GM18951 (cell line): ENCODE measurements at regions not wholly inside any gene's neighbourhood (a gene's known extent, or its start where the extent isn't known, plus 50 kb on each side); places are given as distances from the start of the nearest gene placed in this dataset.

ENCODE experiments used
- POLR2A ChIP-seq: IDR thresholded peaks from 4 replicates; pipeline ENCODE4 v1.6.1; 2011; ENCODE audit warnings: mild to moderate bottlenecking; ENCODE audit not compliant: insufficient read length, insufficient read depth; ENCODE audit errors: extremely low read depth
- in situ Hi-C: fragments of 300-500 bp; cut with MboI; formaldehyde crosslinking; loops from one replicate; pipeline ENCODE4 v1.12.0; 2022; ENCODE audit warnings: low sequenced_read_pairs, mixed read lengths, inconsistent platforms; ENCODE audit not compliant: unreplicated experiment

DNA sequence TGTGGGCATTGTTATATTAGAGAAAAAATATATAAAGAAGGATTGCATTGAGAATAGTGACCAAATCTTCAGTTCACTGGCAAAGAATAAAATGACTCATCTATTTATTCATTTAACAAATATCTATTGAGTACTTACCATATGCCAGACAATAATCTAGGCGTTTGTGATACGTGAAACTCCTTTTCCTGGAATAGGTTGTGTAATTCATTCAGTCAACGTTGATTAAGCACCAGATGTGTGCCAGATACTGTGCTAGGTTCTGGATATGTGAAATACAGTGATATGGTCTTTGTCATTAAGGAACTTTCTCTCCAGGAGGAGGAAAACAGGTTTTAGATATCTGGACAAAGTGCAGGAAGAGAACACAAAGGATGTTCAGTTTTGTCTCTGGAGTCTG is 344.5 kb downstream of the RWDD3 start:
- in situ Hi-C loops: no loop called here
- TF ChIP-seq POLR2A: no peak

DNA sequence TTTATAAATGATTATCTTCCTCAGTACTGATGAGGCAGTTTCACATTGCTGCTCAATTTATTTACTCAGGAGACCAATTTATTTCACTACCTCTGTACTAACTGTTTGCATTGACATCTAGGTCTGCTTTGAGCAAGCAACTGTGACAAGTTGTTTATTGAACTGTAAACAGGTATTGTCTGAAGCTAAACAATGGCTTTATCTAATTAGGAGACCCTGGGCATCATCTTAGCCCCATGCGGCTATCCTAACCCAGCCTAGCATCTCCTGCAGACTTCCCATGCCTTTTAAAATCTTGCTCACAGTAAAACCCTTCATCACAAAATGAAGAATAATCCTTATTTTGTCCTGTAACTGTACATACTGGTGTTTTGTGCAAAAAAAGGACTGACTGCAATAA is 348.2 kb downstream of the RWDD3 start:
- in situ Hi-C loops: no loop called here
- no peak for TF ChIP-seq POLR2A

DNA sequence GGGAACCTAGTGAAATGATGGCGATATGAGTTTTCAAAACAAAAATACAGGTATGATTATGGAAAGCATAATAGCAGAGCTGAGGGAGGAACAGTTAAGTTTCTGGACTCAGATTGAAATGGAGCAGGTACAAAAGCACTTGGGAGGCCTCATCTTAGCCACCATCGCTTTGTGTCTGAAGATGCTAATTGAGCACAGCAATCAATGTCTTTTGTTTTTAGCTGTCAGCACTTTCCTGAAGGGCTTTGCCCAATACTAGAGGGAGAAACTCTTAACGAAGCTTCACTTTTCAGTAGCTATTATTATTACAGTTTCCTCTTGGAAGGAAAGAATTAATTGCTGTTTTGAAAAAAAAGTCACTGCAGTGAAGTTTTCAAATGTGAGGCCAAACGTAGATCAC is 348.7 kb downstream of the RWDD3 start:
- in situ Hi-C loops: no loop called here
- no peak for TF ChIP-seq POLR2A

DNA sequence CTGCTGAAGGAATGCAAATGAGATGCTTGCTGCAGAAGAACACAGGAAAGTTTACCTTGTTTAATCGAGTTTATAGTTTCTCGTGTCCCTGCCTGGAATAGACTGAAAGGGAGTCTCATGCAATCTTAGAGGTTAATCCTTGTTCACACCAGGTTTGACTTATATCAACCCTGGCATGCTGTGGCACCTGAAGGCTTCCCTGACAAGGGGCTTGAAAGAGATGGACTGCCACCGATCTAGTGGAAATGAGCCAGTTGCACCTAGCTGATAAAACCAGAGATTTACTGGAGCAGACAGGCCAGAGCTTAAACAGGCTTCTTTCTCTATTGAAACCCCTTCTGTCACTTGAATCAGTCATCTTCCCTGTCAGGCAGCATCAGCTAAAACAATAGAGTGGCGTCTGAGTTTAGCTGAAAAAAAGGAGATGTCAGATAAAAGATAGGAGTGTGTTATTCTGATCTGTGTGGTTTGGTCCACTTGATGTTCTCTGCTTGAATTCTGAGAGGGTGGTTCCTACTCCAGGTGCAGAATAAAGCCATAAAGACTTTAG is 349.7 kb downstream of the RWDD3 start:
- TF ChIP-seq POLR2A: no peak
- in situ Hi-C loops: no loop called here

DNA sequence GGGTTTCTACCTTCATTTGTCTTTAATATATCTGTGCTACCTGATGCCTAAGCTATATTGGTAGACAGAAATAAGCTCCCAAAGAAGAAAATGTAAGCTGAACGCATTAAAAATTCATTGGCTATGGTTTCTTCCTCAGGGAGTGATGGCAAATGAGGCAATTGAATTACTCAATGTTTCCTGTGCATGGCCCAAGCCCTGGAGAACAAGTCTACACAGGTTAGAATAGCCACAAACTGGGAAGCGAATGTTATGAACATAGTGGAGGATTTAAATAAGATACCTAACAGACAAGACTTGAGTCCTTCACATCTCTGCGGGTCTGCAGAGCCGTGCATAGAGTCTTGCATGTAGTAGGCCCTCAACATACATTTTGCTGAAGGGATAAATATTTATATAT is 350.3 kb downstream of the RWDD3 start:
- TF ChIP-seq POLR2A: no peak
- in situ Hi-C loops: no loop called here

DNA sequence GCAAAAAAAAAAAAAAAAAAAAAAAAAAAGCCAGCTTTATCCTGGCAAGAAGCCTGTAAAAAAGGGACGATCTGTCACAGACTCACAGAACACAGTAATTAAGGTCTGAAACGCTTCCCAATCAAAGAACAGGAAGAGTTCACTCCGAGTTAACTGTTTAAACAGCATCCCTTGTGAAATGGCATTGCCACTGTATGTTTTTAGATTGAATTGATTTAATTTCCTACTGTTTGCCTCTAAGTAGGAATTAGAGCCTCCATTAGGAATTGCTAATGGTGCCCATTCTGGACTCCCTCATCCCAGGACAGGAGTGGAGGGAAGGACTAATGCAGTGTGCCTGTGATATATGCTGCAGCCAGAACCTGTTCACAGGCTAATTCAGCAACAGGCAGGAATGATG is 370.8 kb downstream of the RWDD3 start:
- no peak for TF ChIP-seq POLR2A
- in situ Hi-C loops: no loop called here

DNA sequence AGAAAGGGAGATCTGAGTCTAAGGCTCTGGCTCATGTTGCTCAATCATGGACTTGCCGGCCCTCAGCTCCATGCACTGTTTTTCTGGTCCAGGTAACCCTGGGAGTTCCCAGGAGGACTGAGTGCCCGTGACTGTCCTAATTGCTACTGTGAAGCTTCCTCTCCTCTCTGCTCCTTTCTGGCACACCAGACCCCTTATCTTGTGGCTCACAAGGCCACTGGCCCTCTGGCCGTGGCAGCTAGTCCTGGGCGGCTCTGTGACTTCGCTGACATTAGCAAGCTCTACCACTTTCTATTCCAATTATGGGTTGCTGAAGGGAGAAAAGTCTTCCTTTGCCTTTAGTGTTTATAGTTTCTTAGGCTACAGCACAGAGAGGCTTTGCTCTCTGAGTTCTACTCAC is 380.2 kb downstream of the RWDD3 start:
- in situ Hi-C loops: no loop called here

DNA sequence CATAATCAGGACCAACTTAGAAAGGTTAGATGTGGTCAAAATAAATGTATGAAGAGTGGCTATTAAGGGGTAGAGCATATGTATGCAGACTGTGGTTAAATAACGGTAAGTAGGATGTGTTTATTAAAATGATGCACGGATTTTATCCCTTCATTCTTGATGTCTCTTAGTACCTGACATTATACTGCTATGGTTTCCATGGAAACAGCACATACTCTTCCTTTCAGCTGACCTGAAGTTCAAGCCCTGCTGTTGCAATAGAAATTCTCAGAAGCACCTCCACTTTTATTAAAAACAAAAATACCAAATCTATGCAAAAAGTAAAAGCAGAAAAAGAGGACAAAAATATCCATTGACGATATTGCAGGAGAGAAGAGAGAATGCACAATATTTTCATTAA is 381.4 kb downstream of the RWDD3 start:
- in situ Hi-C loops: no loop called here

More for the DNA sequence above, 380.2 kb downstream of the RWDD3 start:
- TF ChIP-seq POLR2A: no peak

DNA sequence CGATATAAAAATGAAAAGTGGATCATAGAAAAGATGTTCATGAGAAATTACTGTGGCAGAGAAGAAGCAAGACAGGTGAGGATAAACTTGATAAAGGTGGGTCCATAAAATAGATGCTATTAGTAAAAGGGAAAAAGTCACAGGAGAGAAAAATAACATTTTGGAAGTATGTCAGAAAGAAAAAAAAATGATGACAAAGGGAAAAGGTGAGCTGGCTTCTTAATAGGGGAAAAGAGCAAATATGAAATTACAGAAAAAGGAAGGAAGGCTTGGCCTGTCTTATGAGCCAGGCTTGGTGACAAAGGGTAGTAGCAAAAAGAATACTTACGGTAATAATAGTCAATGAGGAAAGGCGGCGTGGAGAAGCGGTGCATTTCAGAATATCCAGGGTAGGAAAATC is 386.1 kb downstream of the RWDD3 start:
- in situ Hi-C loops: no loop called here
- no peak for TF ChIP-seq POLR2A

More for the DNA sequence above, 381.4 kb downstream of the RWDD3 start:
- TF ChIP-seq POLR2A: no peak

DNA sequence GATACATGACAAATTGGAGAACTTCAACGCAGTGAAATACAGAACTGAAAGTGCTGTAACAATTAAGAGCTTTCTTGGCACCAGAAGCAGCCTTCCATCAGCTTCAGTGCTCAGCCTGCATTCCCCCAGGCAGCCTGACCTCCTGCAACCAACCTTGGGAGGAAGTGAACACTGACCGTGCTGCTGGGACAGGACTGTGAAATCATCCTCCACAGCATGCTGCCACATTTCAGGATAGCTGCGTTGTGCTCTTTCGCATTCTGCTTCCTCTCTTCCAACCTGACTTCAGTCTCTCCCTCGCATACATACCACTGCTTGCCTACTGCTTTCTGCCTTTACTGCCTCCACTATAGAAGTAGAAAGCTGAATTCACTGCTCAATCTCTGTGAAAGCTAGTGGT is 388.6 kb downstream of the RWDD3 start:
- in situ Hi-C loops: no loop called here

DNA sequence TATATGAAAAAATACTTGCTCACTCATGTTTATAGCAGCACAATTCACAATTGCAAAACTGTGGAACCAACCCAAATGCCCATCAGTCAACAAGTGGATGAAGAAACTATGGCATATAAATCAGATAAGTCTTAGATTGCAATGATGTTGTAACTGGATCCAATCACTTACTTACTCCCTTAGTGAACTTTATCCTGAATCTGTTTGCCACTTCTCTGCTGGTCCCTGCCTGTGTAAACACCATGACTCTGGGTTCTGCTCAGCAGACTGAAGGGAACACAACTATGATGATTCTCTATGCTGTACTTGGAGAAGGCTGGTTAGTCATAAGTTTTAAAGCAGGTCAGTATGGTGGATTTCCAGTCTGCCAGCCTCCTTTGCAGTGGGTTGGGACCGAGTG is 391.2 kb downstream of the RWDD3 start:
- no peak for TF ChIP-seq POLR2A
- in situ Hi-C loops: no loop called here

More for the DNA sequence above, 388.6 kb downstream of the RWDD3 start:
- no peak for TF ChIP-seq POLR2A

DNA sequence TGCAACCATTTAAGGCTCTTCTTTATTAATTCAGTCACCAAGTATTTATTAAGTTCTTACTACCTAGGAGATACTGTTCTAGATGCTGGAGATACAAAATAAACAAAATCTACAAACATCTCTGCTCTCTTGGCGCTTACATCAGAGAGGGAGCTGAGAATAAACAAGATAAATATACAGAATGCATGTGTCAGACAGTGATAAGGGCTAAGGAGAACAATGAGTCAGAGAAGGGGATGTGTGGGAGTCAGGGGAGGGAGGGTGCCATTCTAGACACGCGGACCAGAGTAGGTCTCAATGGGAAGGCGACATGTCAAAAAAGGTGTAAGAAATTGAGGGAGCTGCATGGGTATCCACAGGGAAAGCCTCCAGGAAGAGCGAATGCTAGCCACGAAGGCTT is 393.2 kb downstream of the RWDD3 start:
- in situ Hi-C loops: no loop called here
- no peak for TF ChIP-seq POLR2A

DNA sequence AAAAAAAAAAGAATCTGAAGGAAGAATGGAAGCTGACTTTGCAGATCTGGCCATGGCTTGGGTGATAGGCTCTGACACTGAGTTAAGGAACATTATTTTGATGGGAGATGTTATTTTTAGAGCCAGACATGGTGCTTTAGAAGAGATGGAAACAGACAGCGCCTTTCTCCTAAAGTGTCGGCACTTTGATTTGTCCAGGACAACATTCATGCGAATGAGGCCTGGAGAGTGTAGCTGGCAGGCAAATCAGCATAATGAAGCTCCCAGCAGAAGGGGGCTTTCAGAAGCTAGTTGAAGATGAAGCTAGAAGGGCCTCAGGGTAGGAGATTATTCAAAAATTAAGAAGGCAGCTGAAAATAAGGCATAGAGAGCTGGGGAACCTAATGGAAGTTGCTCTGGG is 397.7 kb downstream of the RWDD3 start:
- TF ChIP-seq POLR2A: no peak
- in situ Hi-C loops: no loop called here

DNA sequence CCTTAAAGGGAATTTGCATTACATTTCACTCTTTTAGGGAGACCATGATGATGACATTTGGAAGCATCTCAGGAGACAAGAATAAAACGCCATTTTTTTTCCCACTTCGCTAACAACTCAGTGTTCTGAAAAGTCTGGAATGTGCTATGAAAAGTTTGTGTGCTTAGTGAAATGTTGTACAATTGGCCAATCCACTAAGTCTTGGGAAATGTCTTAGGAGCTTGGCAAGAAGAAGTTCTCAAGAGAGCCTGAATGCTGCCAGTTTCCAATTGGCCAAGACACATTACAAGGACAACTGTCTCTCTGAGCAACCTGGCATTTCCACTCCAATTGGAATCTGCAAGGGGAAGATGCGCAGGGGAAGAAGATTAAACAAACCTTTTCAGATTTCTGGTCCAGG is 401.8 kb downstream of the RWDD3 start:
- in situ Hi-C loops: no loop called here
- no peak for TF ChIP-seq POLR2A

DNA sequence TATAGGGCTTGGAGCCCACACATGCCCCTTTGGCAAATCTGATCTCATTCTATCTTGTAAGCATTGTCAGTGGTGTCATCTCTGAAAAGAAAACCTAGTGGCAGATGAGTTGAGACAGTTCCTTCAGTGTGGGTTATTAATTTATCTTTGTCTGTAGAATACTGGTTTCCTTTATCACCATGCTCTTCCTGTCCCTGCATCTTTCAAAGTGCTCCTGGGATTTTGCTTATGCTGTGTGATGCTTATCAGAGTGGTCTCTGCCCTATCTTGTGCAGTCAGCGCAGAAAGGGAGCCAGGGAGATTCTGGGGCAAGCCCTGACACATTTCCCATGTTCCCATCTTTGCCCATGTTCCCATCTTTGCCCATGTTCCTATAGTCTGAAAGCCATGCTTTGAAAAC is 402.9 kb downstream of the RWDD3 start:
- in situ Hi-C loops: no loop called here
- TF ChIP-seq POLR2A: no peak
